Skeletal muscle cell (primary cell): ENCODE measurements at regions not wholly inside any gene's neighbourhood (a gene's known extent, or its start where the extent isn't known, plus 50 kb on each side); places are given as distances from the start of the nearest gene placed in this dataset.
A peak's percentile ranks its signal among the peaks of the same experiment; 100 is the strongest.
"Not testable (repeated sequence)": the region's sequence is repeated elsewhere in the genome, so short reads cannot be mapped to it uniquely, and the experiment has no call there.

Experiments
- DNase-seq: peaks from one replicate; pipeline ENCODE4 v3.0.0-alpha.2; 2010; ENCODE audit warnings: low read depth
- H3K4me3 ChIP-seq: 2 replicates; pipeline ENCODE4 v1.5.1; 2011; ENCODE audit warnings: low read depth, mild to moderate bottlenecking, control low read depth, low read length, moderate library complexity

DNA sequence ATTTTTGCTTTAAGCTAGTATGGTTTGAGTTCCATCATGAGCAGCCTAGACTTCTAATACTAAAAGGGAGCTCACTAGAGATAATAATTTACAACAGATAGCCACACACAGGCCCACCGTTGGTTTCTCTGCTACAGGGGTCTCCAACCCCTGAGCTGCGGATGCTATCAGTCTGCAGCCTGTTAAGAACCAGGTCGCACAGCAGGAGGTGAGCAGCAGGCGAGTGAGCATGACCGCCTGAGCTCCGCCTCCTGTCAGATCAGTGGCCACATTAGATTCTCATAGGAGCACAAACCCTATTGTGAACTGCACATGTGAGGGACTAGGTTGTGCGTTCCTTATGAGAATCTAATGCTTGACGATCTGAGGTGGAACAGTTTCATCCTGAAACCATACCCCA, 150.6 kb downstream of the HRH4 start:
- H3K4me3 ChIP-seq: no peak overlapping the region
- no peak for DNase-seq

DNA sequence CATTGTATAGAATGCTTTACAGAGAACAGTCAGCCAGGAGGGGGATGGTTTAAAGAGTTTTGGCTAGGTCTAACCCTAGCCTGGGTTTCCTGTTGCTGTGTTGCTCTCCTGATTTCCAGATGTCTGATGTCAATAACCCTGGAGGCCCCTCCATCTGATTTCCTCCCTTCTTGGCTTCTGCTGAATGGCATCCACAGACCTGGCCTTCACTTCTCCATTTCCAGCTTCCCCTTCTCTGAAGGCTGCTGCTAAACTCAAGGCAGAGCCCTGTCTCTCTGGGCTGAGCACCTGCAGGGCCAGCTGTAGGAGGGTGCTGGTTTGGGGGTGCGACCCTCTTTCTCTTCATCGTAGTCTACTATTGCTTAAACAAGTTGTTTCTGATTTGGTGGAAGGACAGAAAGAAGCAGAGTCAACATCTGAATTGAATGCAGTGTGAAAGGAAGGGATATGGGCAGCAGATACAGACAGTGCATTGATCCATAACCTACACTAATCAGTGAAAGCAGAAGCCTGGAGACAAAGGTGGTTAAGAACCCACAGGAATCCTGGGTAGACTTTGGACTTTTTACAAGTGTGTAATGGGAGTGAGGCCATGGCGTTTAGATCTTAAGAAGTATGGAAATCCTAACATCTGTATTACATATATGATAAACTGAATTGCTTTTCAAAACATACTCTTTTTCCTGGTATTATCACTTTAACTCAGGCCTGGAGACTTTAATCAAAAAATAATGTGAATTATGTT, 153.6 kb downstream of the HRH4 start:
- no peak for DNase-seq
- H3K4me3 ChIP-seq: no peak overlapping the region

DNA sequence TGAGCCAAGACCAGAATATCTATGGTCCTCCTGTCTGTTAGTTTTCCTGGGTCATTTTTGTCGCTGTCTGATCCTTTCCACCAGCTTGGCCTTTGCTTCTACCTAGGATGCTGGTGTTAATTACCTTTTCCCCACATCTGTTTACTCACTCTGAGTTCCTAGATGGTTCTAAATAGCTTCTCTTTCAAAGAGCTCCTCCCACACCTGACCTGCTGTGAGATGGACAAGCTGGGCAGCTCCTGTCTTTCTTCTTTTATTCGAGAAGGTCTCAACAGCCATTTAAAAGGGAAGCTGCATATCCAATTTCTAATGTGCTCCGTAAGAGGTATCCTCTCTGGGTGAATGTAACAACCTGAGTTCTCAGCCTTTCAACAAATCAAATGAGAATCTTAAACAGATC, 156.2 kb downstream of the HRH4 start:
- H3K4me3 ChIP-seq: no peak overlapping the region
- no peak for DNase-seq

DNA sequence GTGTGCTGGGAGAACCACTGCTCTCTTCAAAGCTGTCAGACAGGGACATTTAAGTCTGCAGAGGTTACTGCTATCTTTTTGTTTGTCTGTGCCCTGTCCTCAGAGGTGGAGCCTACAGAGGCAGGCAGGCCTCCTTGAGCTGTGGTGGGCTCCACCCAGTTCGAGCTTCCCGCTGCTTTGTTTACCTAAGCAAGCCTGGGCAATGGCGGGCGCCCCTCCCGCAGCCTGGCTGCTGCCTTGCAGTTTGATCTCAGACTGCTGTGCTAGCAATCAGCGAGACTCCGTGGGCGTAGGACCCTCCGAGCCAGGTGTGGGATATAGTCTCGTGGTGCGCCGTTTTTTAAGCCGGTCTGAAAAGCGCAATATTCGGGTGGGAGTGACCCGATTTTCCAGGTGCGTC, 164.0 kb downstream of the HRH4 start:
- not testable (repeated sequence) for DNase-seq, H3K4me3 ChIP-seq

DNA sequence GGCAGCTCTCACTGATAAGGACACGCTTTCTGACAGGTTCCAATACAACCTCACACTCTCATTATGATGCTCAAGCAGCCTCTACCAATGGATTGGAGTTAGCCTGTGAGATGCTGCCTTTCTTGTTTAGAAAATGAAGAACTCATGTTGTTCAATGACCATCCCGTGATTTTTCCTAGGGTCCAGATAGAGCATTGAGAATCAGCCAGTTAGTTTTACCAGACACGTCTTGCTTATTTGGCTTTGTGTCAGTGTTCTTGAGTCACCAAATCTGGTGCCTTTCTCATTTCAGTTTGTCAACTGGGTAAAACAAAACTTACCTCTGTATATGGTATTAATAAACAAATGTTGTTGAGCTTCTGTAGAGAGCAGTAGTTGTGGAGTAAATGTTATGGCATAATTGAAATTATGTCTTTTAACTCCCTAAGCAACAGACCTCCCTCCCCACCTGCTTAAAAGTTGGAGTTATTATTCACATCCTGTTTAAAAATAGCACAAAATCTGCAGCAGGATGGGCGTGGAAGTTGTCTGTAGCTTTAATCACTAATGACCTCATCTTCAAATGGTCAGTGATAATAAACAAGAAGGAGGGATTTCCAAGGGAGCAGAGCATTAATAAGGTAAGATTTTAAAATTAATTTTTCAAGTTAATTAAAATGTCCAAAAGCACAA, 167.3 kb downstream of the HRH4 start:
- no peak for DNase-seq

DNA sequence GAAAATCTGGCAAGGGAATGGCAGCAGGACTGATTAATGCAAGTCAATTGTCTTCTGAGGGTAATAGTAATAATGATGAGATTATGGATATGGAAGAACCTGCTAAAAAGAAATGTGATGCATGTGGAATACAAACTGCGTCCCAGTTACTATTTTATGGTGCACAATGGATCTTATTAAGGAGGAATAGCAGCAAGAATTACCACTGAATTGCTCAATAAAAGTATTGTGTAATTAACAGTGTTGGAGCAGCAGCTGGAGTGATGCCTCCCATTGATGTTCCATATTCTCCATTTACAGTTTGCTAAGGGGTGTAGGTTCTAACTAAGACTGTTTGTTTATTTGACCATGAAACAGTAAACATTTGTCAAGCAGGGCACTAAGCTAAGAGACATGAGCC, 167.9 kb downstream of the HRH4 start:
- DNase-seq: no peak
- no peak overlapping the region for H3K4me3 ChIP-seq

More for the DNA sequence above, 167.3 kb downstream of the HRH4 start:
- no peak overlapping the region for H3K4me3 ChIP-seq

DNA sequence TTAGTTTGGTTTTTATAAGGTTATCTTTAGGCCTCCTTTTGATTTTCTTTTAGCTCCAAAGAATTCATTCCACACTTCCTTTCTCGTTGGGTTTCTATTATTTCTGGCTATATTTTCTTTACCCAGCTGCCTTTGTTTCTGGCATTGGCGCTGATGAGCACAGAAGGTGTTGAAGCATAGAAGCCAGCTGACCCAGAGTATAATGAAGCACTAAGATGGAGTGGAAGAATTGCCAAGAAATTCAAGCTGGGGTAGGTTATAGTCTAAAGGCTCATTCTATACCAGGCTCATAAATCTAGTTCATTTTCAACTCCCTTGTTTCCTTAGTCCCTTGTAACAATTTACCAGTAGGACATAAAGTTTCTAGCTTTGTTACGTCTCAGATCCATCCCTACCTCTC, 169.5 kb downstream of the HRH4 start:
- DNase-seq: no peak
- H3K4me3 ChIP-seq: no peak overlapping the region

DNA sequence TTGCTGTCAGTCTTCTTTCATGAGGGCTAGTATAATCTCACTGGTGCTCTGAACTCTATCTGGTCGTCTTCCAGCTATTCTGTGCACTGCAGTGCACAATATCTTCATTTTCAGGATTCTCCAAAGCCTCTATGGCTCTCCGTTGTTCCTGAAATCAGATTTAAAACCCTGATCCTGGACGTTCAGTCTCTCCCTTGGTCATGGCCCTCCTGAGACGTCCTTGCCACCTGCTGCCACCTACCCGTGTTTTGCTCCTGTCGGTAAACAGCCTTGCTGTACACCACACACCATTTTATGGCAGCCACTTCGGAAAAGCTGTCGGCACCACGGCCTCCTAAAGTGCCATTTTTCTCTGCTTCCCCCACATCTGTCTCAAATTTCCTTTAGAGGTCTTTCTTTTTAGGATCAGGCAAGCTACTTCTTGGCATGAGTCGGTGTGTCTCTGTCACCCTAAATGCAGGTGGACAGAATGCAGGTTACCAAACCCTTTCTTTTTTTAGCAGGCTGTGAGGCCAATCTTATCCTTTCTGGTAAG, 170.0 kb downstream of the HRH4 start:
- no peak overlapping the region for H3K4me3 ChIP-seq
- DNase-seq: no peak

DNA sequence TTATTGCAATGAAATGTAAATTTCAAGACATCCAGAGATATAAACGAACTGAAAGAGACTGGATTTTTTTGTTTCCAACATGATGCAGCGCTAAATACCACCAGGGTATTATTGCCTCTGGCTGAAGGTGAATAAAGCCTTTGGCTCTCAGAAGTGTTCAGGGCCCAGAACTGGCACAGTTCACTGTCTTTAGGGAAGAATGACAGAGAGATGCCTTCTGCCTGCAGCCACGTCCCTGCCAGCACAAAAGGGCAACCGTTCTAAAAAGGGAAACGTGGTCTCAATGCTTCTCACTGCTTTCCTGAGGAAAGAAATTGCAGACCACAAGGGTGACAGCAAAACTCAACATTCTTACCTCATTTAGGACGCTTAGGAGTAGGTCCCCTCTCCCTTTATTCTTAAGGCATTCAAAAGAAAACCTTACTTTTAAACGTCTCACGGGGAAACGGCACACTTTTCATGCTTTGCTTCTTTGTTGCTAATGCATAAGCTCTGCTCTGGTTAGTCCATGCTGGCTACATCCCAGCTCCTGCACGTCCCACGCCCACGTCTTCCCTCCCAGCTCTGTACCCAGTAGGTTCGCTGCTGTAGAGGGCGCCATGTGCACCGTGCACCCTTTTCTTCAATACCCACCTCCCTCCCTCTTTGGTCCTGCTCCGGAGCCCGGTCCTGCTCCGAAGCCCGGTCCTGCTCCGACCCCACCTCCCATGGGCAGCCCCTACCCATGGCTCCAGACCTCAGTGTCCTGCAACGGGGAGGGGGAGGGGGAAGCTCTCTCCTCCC, 171.0 kb downstream of the HRH4 start:
- no peak for DNase-seq
- H3K4me3 ChIP-seq: no peak overlapping the region

DNA sequence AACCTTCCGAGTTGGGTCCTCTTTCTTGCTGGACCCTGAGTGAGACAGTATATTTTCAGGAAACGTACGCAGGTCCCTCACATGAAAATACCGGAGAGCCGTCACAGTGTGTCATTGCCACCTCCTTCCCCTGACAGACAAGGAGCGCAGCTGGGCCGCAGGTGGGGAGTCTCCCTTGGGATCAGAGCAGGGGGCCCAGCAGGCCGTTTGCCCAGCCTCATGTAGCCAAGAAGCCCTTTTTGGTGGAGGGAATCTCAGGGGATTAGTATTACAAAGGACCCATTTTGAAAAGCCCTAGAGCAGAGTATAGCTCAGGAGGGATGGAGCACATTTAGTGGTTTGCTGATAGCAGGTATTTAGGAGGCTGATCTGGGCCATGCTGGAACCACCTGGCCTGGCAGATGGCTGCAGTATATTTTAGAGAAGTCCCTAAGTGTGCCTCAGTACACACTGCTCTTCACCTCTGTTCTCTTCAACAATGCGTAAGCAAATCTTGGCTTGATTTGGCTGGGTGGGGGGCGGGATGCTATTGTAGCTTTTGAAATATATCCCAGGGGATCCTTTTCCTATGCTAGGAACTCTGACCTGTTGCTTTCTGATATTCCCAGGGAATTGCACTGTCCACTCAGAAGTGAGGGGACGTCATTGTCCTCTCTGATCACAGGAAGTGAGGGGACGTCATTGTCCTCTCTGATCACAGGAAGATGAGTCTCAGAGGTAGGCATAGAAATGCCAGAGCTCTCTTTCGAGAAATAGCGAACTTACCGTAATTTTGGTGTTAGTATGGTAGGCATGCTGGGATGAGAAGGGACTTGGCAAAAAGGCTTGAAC, 171.9 kb downstream of the HRH4 start:
- DNase-seq: no peak
- H3K4me3 ChIP-seq: no peak overlapping the region

DNA sequence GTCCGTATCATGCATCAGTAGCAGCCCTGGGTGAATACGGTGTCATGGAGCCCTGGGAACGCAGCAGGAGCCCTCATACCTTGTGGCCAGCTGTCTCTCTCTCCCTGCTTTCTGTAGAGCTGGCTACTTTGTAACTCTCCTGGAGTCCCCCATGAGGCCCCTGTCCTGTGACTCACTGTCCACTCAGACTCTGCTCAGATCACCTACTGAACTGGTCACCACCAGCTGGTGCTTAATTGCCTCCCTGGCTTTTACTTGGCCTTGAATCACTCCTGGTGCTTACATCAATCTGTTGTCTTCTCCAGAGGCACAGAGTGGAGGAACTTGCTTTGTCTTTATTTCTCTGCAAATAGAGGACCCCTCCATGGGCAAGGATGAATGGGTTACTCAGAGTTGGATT, 172.7 kb downstream of the HRH4 start:
- no peak overlapping the region for H3K4me3 ChIP-seq
- no peak for DNase-seq

DNA sequence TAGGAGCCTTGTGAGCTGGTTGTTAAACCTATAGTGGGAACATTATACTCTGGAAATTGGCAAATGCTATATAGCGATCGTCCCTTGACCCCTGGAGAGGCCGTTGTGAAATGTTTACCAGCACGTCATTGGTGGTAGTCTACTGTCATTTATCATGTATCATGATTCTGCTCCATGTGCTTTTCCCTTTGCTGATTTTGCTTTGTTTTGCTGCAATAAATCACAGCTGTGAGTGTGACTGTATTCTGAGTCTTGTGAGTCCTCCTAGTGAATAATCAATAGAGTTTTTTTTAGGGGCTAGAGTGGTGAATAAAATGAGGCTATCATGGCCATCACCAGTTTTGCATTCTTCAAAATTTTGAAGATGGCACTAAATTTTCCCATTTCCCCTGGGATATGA, 189.1 kb downstream of the HRH4 start:
- H3K4me3 ChIP-seq: no peak overlapping the region
- no peak for DNase-seq

DNA sequence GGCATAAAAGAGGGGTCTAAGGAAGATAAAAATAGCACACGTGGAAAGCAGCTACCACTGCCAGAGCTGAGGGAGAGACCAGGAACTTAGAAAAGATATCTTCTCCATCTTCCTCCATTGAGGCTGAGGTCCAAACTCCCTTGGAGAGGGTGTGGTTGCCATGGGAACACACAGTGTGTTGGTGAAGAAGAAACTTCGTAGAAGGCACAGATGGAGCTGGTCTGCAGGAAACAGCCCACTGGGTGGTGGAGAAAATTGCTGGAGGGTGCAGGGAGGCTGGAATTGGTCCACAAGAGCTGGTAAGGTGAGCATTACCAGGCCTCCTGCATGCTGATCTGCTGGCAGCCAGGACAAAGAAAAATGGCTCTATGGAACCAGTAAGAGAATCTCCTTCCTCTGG, 191.0 kb downstream of the HRH4 start:
- H3K4me3 ChIP-seq: no peak overlapping the region
- no peak for DNase-seq

DNA sequence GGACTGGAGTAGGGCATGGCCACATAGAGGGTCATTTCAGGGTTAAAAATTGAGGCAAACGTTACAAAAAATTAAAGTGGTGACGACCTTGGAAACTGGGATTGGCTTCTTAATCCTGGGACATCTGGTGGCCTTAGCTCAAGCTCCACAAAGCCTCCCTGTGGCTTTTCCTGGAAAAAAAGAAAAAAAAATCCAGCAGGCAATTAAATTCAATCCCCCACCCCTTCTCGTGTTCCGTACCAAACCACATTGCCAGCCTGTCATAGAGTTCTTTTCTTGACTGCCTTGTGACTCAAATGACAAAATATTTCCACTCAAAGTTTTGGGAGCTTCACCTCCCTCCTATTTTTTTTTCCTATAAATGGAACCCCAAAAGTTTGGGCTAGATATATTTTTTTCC, 195.6 kb downstream of the HRH4 start:
- DNase-seq: no peak
- no peak overlapping the region for H3K4me3 ChIP-seq

DNA sequence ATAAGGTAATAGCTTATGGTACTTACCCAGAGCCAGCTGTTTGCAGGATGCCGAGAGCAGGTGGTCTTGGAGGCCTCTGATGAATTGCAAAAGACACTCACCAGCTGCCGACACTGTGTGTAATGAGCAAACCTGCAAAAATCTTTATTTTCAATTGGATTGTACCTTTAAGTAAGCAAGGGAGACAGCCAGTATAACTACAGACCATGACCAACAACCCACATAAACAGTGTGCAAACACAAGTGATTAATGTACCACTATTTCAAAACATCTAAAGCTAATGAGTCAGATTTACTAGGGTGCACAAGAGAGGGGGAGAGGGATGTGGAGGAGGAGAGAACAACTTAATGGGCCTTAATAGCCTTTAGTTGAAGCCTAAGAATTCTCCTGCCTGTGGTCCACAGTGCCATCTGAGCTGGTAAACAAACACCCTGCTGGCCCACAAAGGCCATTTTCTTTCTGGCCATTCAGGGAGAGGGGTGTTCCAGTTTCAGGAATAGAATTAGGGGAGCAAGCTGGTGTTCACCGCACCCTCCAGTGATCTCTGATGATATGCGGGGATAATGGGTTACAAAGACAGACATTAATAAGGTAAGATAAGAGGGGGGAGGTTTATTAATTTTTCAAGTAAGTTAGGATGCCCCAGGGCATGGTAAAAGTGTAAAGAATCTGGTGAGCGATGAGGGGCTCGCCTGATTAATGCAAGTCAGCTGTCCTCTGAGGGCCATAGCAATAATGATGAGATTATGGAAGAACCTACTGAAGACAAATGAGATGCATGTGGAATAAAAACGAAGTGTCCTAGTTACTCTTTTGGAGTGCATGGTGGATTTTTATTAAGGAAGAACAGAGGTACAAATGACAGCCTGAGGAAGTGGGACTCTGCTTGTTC, 196.4 kb downstream of the HRH4 start:
- DNase-seq: peak; percentile 18

DNA sequence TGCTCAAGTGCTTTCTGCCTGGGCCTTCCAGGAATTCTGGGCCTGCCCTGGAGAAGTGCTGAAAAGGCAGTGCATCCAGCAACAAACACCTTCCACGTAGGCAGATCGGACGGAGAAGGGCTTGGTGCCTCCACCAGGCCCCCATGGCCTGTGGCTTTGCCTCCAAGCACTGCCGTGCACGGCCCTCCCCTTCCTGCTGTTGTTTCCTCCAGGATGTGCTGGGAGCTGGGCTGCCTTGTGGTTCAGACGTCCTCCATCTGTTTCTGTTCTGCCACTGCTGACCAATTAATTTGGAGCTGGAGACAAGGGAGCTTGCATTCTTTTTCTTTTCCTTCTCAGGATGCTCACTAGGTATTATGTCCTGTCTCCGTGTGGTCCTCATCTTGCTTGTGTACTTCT, 197.0 kb downstream of the HRH4 start:
- DNase-seq: no peak
- H3K4me3 ChIP-seq: no peak overlapping the region

More for the DNA sequence above, 196.4 kb downstream of the HRH4 start:
- no peak overlapping the region for H3K4me3 ChIP-seq

DNA sequence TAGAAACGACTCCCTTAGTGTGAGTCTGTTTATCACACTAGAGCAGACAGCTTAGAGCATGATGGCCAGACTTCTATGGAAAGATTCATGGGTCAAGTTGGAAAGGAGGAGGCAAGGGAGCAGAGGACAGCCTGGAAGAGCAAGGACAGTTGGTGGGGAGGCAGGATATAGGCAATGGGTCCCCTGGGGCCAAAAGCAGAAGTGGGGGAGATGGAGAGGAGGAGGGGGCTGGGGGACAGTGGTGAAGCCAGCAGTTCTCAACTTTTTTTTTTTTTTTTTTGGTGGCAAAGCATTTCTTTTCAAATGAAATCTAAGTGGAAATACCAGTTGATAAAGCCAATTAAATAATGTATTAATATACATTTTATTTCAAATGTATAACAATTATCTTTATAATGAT, 197.9 kb downstream of the HRH4 start:
- no peak for DNase-seq
- H3K4me3 ChIP-seq: no peak overlapping the region
